Stimulated activated CD8-positive, alpha-beta memory T cell treated with anti-CD3 and anti-CD28 coated beads, Interleukin-4, amount 100 ng/mL, for 24 hours (primary cell): ENCODE measurements at regions not wholly inside any gene's neighbourhood (a gene's known extent, or its start where the extent isn't known, plus 50 kb on each side); places are given as distances from the start of the nearest gene placed in this dataset.

Experiments
- DNase-seq: peaks from one replicate; pipeline ENCODE4 v3.0.0-alpha.2; 2020; ENCODE audit warnings: low read depth

- no peak for DNase-seq
Measured at GRCh38 chr5:130243641-130244040, 339.4 kb downstream of the CHSY3 start.

- no peak for DNase-seq
Measured at GRCh38 chr5:130237721-130238120, 333.5 kb downstream of the CHSY3 start.
